IPS-20b (cell line): ENCODE measurements at regions not wholly inside any gene's neighbourhood (a gene's known extent, or its start where the extent isn't known, plus 50 kb on each side); places are given as distances from the start of the nearest gene placed in this dataset.
"Not testable (repeated sequence)": the region's sequence is repeated elsewhere in the genome, so short reads cannot be mapped to it uniquely, and the experiment has no call there.

Experiments
- H3K27ac ChIP-seq: one replicate; pipeline ENCODE4 v1.5.1; 2013; ENCODE audit warnings: low read length
- H3K27me3 ChIP-seq: 2 replicates; pipeline ENCODE4 v1.6.1; 2013; ENCODE audit warnings: mild to moderate bottlenecking, low read length, inconsistent platforms; ENCODE audit not compliant: insufficient read depth
- H3K36me3 ChIP-seq: 2 replicates; pipeline ENCODE4 v1.6.1; 2013; ENCODE audit warnings: low read depth, mild to moderate bottlenecking, inconsistent platforms, low read length, moderate library complexity; ENCODE audit not compliant: insufficient read depth
- H3K4me1 ChIP-seq: 2 replicates; pipeline ENCODE4 v1.6.1; 2013; ENCODE audit warnings: mild to moderate bottlenecking, control low read depth, inconsistent platforms, low read length, moderate library complexity; ENCODE audit not compliant: insufficient read depth
- H3K4me3 ChIP-seq: 2 replicates; pipeline ENCODE4 v1.5.1; 2013; ENCODE audit warnings: mild to moderate bottlenecking, low read length, inconsistent platforms
- H3K9ac ChIP-seq: 2 replicates; pipeline ENCODE4 v1.6.1; 2013; ENCODE audit warnings: low read depth, mild to moderate bottlenecking, inconsistent platforms, low read length, moderate library complexity
- H3K9me3 ChIP-seq: 2 replicates; pipeline ENCODE4 v1.6.1; 2013; ENCODE audit warnings: mild to moderate bottlenecking, low read depth, low read length, inconsistent platforms; ENCODE audit not compliant: insufficient read depth

- no peak overlapping the region for H3K27ac ChIP-seq
- H3K36me3 ChIP-seq = no peaks in the 10 kb centered on the region
- H3K27me3 ChIP-seq = no peaks in the 10 kb centered on the region
- no peak overlapping the region for H3K9ac ChIP-seq
- H3K4me1 ChIP-seq = peaks cover 4% of the 10 kb centered on the region; the same call in 1 of the 2 replicates
- H3K9me3 ChIP-seq = no peaks in the 10 kb centered on the region
- no peak overlapping the region for H3K4me3 ChIP-seq
Observed at GRCh38 chr3:26894443-26894842, 271.9 kb downstream of the LRRC3B start.

DNA sequence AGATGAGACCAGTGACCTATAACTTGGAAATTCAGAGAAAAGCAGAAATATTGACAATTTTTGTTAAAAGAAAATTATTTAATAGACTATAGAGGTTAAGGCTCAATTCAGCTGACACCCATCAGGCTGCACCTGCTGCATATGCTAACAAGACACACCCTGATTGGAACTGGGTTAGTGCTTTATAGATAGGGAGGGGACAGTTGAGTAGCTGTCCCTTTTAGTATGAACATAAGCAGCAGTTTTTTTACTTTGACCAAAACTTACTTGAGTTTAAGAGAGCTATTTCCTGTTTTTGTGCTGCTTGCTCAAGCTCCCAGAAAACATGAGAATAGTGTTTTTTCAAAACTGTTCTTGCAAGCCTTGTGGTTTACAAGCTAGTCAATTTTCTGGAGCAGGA, 292.6 kb downstream of the LRRC3B start:
- Histone ChIP-seq H3K4me1 (no peaks in the 10 kb centered on the region), H3K27ac (no peak overlapping the region), H3K9me3 (no peaks in the 10 kb centered on the region), H3K36me3 (no peaks in the 10 kb centered on the region), H3K4me3 (no peak overlapping the region), H3K27me3 (no peaks in the 10 kb centered on the region), H3K9ac (no peak overlapping the region)

DNA sequence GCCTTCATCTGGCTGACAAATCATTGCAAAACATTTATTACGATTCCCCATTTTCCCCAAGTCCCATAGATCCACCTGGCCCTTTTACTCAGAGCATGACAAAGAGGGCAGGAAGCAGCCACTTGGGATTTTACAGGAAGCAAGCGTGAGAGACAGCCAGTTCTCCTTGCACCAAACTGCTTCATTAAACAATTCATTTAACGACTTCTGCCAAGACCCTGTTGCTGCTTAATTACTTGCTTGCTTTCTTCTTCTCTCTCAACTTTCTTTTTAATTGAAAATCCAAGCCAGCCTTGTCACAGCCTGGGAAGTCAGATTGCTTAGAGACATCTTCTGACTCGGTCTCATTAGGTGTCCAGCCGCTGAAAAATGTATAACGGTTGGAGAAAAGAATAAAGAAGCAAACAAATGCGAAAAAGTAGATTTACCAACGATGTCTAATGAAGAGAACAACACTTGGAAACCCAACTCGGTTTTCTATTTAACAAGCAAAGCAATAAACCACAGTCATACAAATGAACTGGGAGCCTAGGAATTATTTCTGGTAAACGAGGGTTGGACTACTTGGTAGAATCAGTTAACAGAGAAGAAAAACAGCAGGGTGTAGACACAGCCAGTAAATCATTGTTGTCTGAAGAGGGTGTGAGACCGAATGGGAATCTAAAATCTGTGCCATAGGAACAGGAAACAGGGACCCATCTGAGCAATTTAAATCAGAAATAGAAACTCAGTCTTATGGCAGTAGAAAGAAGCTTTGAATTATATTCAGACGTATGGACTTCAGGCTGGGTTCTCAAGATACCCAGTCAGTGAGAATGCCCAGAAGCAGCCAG, 298.3 kb downstream of the LRRC3B start:
- H3K4me3 ChIP-seq = no peak overlapping the region
- no peak overlapping the region for H3K9ac ChIP-seq

GRCh38 chr3:26931896-26932295, 309.3 kb downstream of the LRRC3B start:
- H3K9me3 ChIP-seq = no peaks in the 10 kb centered on the region

More for the DNA sequence above, 298.3 kb downstream of the LRRC3B start:
- no peak overlapping the region for H3K27ac ChIP-seq
- no peaks in the 10 kb centered on the region for H3K36me3 ChIP-seq
- H3K27me3 ChIP-seq = no peaks in the 10 kb centered on the region
- peaks cover 9% of the 10 kb centered on the region; the same call in 1 of the 2 replicates for H3K4me1 ChIP-seq
- no peaks in the 10 kb centered on the region; the same call in 1 of the 2 replicates for H3K9me3 ChIP-seq

DNA sequence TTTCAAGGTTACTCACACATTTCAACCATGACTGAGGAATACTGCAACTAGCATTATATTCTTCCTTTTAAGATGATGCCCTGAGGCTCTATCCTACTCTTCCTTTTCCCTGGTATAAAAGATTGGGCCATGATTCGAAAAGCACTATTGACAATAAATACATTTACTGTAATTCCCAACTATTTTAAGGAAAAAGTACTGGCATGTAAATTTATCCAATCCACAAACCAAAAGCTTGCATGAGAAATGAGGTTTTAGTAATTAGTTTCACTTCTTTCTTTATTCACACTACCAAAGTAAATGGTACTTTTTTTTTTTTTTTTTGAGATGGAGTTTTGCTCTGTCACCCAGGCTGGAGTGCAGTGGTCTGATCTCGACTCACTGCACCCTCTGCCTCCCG, 310.2 kb downstream of the LRRC3B start:
- no peaks in the 10 kb centered on the region for H3K27me3 ChIP-seq
- no peak overlapping the region for H3K9ac ChIP-seq
- no peaks in the 10 kb centered on the region for H3K9me3 ChIP-seq
- no peaks in the 10 kb centered on the region for H3K36me3 ChIP-seq
- H3K27ac ChIP-seq = no peak overlapping the region
- no peak overlapping the region for H3K4me3 ChIP-seq
- H3K4me1 ChIP-seq = no peaks in the 10 kb centered on the region

More at GRCh38 chr3:26931896-26932295, 309.3 kb downstream of the LRRC3B start:
- no peak overlapping the region for H3K27ac ChIP-seq
- H3K9ac ChIP-seq = no peak overlapping the region
- H3K4me3 ChIP-seq = no peak overlapping the region
- H3K4me1 ChIP-seq = no peaks in the 10 kb centered on the region
- H3K27me3 ChIP-seq = no peaks in the 10 kb centered on the region
- no peaks in the 10 kb centered on the region for H3K36me3 ChIP-seq

- H3K4me3 ChIP-seq, H3K27me3 ChIP-seq, H3K9me3 ChIP-seq, H3K9ac ChIP-seq, H3K27ac ChIP-seq, H3K36me3 ChIP-seq, H3K4me1 ChIP-seq: not testable (repeated sequence)
Observed at GRCh38 chr3:26945480-26945879, 322.9 kb downstream of the LRRC3B start.

- Histone ChIP-seq H3K9me3 (no peaks in the 10 kb centered on the region), H3K27me3 (no peaks in the 10 kb centered on the region), H3K27ac (no peak overlapping the region), H3K9ac (no peak overlapping the region), H3K36me3 (no peaks in the 10 kb centered on the region), H3K4me3 (no peak overlapping the region), H3K4me1 (no peaks in the 10 kb centered on the region)
Observed at GRCh38 chr3:26960382-26960781, 337.8 kb downstream of the LRRC3B start.

GRCh38 chr3:26962492-26963360, 340.2 kb downstream of the LRRC3B start:
- Histone ChIP-seq H3K36me3 (no peaks in the 10 kb centered on the region), H3K9me3 (no peaks in the 10 kb centered on the region), H3K4me3 (no peak overlapping the region), H3K27me3 (no peaks in the 10 kb centered on the region), H3K4me1 (no peaks in the 10 kb centered on the region), H3K9ac (no peak overlapping the region), H3K27ac (no peak overlapping the region)

DNA sequence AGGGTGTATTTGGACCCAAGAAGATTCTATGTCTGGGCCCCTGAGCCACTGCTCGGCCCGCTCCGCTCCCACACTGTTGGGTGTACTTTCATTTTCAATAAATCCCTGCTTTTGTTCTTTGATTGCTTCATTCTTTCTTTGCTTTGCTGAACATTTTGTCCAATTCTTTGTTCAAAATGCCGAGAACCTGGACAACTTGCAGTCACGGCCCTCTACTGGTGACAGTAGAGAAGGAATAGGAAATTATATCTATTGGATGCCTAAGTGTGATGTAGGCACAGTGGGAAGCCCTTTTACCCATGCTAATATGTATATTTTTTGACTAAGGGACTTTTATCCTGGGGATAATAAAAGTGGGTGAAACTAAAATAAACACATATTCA, 340.8 kb downstream of the LRRC3B start:
- no peaks in the 10 kb centered on the region for H3K9me3 ChIP-seq
- no peaks in the 10 kb centered on the region for H3K36me3 ChIP-seq
- H3K27me3 ChIP-seq = no peaks in the 10 kb centered on the region
- no peaks in the 10 kb centered on the region for H3K4me1 ChIP-seq
- no peak overlapping the region for H3K4me3 ChIP-seq
- no peak overlapping the region for H3K9ac ChIP-seq
- no peak overlapping the region for H3K27ac ChIP-seq

DNA sequence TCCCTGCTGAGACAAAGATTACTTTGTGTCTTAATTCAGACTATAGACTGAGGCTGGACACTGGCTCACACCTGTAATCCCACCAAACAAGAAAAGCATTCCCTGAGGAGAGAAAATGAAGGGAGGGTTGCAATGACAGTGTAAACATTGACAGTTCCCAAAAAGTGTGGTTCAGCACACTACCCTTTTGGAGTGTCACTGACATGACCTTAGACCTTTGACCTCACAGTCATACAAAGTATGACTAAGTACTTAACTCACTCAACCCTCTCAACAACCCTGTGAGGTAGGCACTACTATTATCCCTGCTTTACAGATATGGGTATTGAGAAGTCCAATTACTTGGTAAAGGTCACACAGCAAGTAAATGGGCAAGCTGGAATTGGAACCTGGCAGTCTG, 341.7 kb downstream of the LRRC3B start:
- Histone ChIP-seq H3K9me3 (no peaks in the 10 kb centered on the region), H3K27ac (no peak overlapping the region), H3K9ac (no peak overlapping the region), H3K27me3 (no peaks in the 10 kb centered on the region), H3K36me3 (no peaks in the 10 kb centered on the region), H3K4me1 (no peaks in the 10 kb centered on the region), H3K4me3 (no peak overlapping the region)

GRCh38 chr3:26964836-26965235, 342.3 kb downstream of the LRRC3B start:
- Histone ChIP-seq H3K36me3 (no peaks in the 10 kb centered on the region), H3K9me3 (no peaks in the 10 kb centered on the region), H3K27me3 (no peaks in the 10 kb centered on the region), H3K4me3 (no peak overlapping the region), H3K9ac (no peak overlapping the region), H3K27ac (no peak overlapping the region), H3K4me1 (no peaks in the 10 kb centered on the region)

DNA sequence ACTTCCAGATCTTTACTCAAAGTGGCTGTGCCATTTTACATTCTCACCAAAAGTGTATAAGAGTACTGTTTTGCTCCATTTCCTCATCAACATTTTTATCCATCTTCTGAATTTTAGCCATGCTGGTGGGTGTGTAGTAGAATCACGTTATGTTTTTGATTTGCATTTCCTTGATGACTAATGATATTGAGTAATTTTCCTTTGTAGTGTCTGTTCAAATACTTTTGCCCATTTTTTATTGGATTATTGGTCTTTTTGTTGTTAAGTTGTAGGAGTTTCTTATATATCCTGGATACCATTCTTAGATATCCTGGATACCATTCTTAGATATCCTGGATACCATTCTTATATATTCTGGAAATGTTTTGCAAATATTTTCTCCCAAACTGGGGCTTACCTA, 344.9 kb downstream of the LRRC3B start:
- H3K36me3 ChIP-seq = no peaks in the 10 kb centered on the region
- H3K4me1 ChIP-seq = no peaks in the 10 kb centered on the region
- H3K27ac ChIP-seq = no peak overlapping the region
- no peaks in the 10 kb centered on the region for H3K27me3 ChIP-seq
- no peaks in the 10 kb centered on the region for H3K9me3 ChIP-seq
- H3K4me3 ChIP-seq = no peak overlapping the region
- no peak overlapping the region for H3K9ac ChIP-seq
